ENCODE measurements at regions not wholly inside any gene's neighbourhood (a gene's known extent, or its start where the extent isn't known, plus 50 kb on each side); places are given as distances from the start of the nearest gene placed in this dataset.

- no peak for DNase-seq
These were observed 160.8 kb downstream of the COL6A3 start for GRCh38 chr2:237253046-237253702.

- DNase-seq: no peak
These were observed 159.5 kb downstream of the COL6A3 start for GRCh38 chr2:237254369-237254861.

GRCh38 chr2:237254911-237255578 is 158.9 kb downstream of the COL6A3 start:
- DNase-seq: no peak

GRCh38 chr2:237256887-237257286 is 157.1 kb downstream of the COL6A3 start:
- no peak for DNase-seq

- DNase-seq: no peak
These were observed 156.5 kb downstream of the COL6A3 start for GRCh38 chr2:237257471-237257951.

- no peak for DNase-seq
These were observed 155.8 kb downstream of the COL6A3 start for GRCh38 chr2:237258116-237258515.

- DNase-seq: no peak
These were observed 155.3 kb downstream of the COL6A3 start for GRCh38 chr2:237258615-237259014.

- DNase-seq: no peak
These were observed 154.8 kb downstream of the COL6A3 start for GRCh38 chr2:237259201-237259600.

- DNase-seq: no peak
These were observed 153.8 kb downstream of the COL6A3 start for GRCh38 chr2:237260039-237260620.

- no peak for DNase-seq
These were observed 153.3 kb downstream of the COL6A3 start for GRCh38 chr2:237260686-237261085.

GRCh38 chr2:237261327-237261726 is 152.6 kb downstream of the COL6A3 start:
- no peak for DNase-seq

GRCh38 chr2:237262838-237263771 is 150.9 kb downstream of the COL6A3 start:
- no peak for DNase-seq

GRCh38 chr2:237264480-237265219 is 149.3 kb downstream of the COL6A3 start:
- no peak for DNase-seq

GRCh38 chr2:237268004-237268708 is 145.8 kb downstream of the COL6A3 start:
- DNase-seq: no peak

- DNase-seq: no peak
These were observed 144.7 kb downstream of the COL6A3 start for GRCh38 chr2:237269138-237269875.

- no peak for DNase-seq
These were observed 143.4 kb downstream of the COL6A3 start for GRCh38 chr2:237270520-237270919.

- no peak for DNase-seq
These were observed 142.0 kb downstream of the COL6A3 start for GRCh38 chr2:237271698-237272652.

Measured in COR-L47 (cell line).